ENCODE measurements at regions not wholly inside any gene's neighbourhood (a gene's known extent, or its start where the extent isn't known, plus 50 kb on each side); places are given as distances from the start of the nearest gene placed in this dataset.

GRCh38 chr10:108425283-108425964, 1260.9 kb upstream of the SORCS1 start:
- H3K23ac ChIP-seq (ENCODE audit: insufficient read length) = no peak overlapping the region
- no peak overlapping the region for H2BK120ac ChIP-seq (replicated peaks; ENCODE audit: low read depth, low read length)
- H3K23me2 ChIP-seq (ENCODE audit: low read depth, low read length) = no peaks in the 10 kb centered on the region
- no peak overlapping the region for H3K4me2 ChIP-seq (ENCODE audit: insufficient read depth in 1 of 2, low read depth in 2 of 2, low read length in 2 of 2)
- H3K27me3 ChIP-seq (replicated peaks in 1 of 4; ENCODE audit: control insufficient read depth in 3 of 4, extremely low read depth in 1 of 4, insufficient read depth in 3 of 4, low read length in 3 of 4) = no peaks in the 10 kb centered on the region
- no peak overlapping the region for H2BK12ac ChIP-seq (ENCODE audit: low read depth, low read length)
- no peak overlapping the region for H2BK20ac ChIP-seq (ENCODE audit: low read length)
- H3K4me1 ChIP-seq (replicated peaks in 1 of 4; ENCODE audit: control insufficient read depth in 3 of 4, insufficient read depth in 4 of 4, low read length in 3 of 4) = no peaks in the 10 kb centered on the region
- H4K8ac ChIP-seq (ENCODE audit: extremely low read depth, insufficient read depth, low read length) = no peak overlapping the region
- FAIRE-seq (no peak), DNase-seq (ENCODE audit: low read depth in 1 of 2, low spot score in 2 of 2) (no peak)
- no peaks in the 10 kb centered on the region for H4K20me1 ChIP-seq (replicated peaks in 1 of 2; ENCODE audit: control insufficient read depth in 1 of 2, insufficient read depth in 2 of 2, low read length in 2 of 2)
- H3K56ac ChIP-seq (replicated peaks; ENCODE audit: insufficient read length, low read depth, low read length) = no peak overlapping the region
- H3K9ac ChIP-seq (replicated peaks in 1 of 4; ENCODE audit: extremely low read depth in 1 of 4, low read depth in 3 of 4, low read length in 3 of 4) = no peak overlapping the region
- CTCF ChIA-PET (ENCODE audit: partially characterized antibody) = interaction anchor here (1.2 kb wide), 1 partner anchor 70 kb away, joined by 4 read pairs; no protein-coding TSS in a partner anchor
- no peak overlapping the region for H2AFZ ChIP-seq (ENCODE audit: low read length)
- no peak overlapping the region for H3K4ac ChIP-seq (replicated peaks; ENCODE audit: insufficient read length, low read depth, low read length)
- WGBS, 2 experiments (ENCODE audit: extremely low coverage in 1 of 2, insufficient coverage in 1 of 2, insufficient read length in 1 of 2, insufficient replicate concordance in 2 of 2, low coverage in 1 of 2, low lambda C conversion rate in 2 of 2, missing lambda C conversion rate in 1 of 2) = 91% methylated on average over 1 of the region's 1 CpG; no CpG with 5 or more reads in 1 of the 2 experiments
- H3K9me3 ChIP-seq (ENCODE audit: insufficient read depth in 2 of 2, low read depth in 1 of 2, low read length in 1 of 2) = no peaks in the 10 kb centered on the region
- H4K91ac ChIP-seq (replicated peaks; ENCODE audit: insufficient read length, low read length) = no peak overlapping the region
- no peak overlapping the region for H2BK5ac ChIP-seq (ENCODE audit: low read depth, low read length)
- POLR2A ChIA-PET (ENCODE audit: partially characterized antibody) = no interaction called here
- H4K5ac ChIP-seq (ENCODE audit: insufficient read length, low read depth, low read length) = no peak overlapping the region
- H3K14ac ChIP-seq (ENCODE audit: insufficient read length) = no peak overlapping the region
- H3K27ac ChIP-seq (ENCODE audit: low read depth, low read length) = no peak overlapping the region
- no peaks in the 10 kb centered on the region for H3K36me3 ChIP-seq (ENCODE audit: control insufficient read depth in 2 of 4, insufficient read depth in 4 of 4, low read length in 3 of 4)
- no peaks in the 10 kb centered on the region for H3K79me2 ChIP-seq (ENCODE audit: control insufficient read depth in 1 of 2, insufficient read depth in 2 of 2, low read length in 2 of 2)
- H3K18ac ChIP-seq (ENCODE audit: extremely low read depth, low read length) = no peak overlapping the region
- no peak overlapping the region for H2BK15ac ChIP-seq (ENCODE audit: low read length)
- H3K4me3 ChIP-seq (ENCODE audit: extremely low read depth in 1 of 4, insufficient read depth in 2 of 4, low read depth in 3 of 4, low read length in 4 of 4) = no peak overlapping the region
- H3K79me1 ChIP-seq (ENCODE audit: low read depth, low read length) = no peaks in the 10 kb centered on the region
- H2AK5ac ChIP-seq (ENCODE audit: low read depth, low read length) = no peak overlapping the region
- no peak for TF ChIP-seq SP2 (IDR thresholded peaks at IDR 0.05; ENCODE audit: low read length)
- TF ChIP-seq CHD2 (IDR thresholded peaks at IDR 0.05; ENCODE audit: low read length) = no peak
- TF ChIP-seq BCL11A (IDR thresholded peaks at IDR 0.05; ENCODE audit: low read depth in 2 of 2, low read length in 2 of 2) = no peak
- no peak for TF ChIP-seq CHD1 (IDR thresholded peaks at IDR 0.05; ENCODE audit: low read depth, low read length)
- no peak for TF ChIP-seq RBBP5 (IDR thresholded peaks at IDR 0.05; ENCODE audit: borderline replicate concordance, low read depth, low read length)
- no peak for TF ChIP-seq CTCF (IDR thresholded peaks at IDR 0.05; ENCODE audit: control extremely low read depth in 1 of 3, insufficient read depth in 1 of 3, low read depth in 1 of 3, low read length in 3 of 3)
- no peak for TF ChIP-seq TBP (IDR thresholded peaks at IDR 0.05; ENCODE audit: low read depth, low read length)
- TF ChIP-seq CEBPB (IDR thresholded peaks at IDR 0.05; ENCODE audit: low read depth, low read length) = no peak
- TF ChIP-seq YY1 (IDR thresholded peaks at IDR 0.05; ENCODE audit: low read depth, low read length) = no peak
- no peak for TF ChIP-seq RXRA (IDR thresholded peaks at IDR 0.05; ENCODE audit: insufficient read depth, low read depth, low read length)
- TF ChIP-seq TCF12 (IDR thresholded peaks at IDR 0.05; ENCODE audit: low read depth, low read length) = no peak
- no peak for TF ChIP-seq CBX8 (IDR thresholded peaks at IDR 0.05; ENCODE audit: borderline replicate concordance, low read depth, low read length)
